Ishikawa (cell line): ENCODE measurements at regions not wholly inside any gene's neighbourhood (a gene's known extent, or its start where the extent isn't known, plus 50 kb on each side); places are given as distances from the start of the nearest gene placed in this dataset.

ENCODE experiments used
- CEBPB ChIP-seq: IDR thresholded peaks from 2 replicates; pipeline ENCODE4 v1.6.1; 2012
- CREB1 ChIP-seq: IDR thresholded peaks from 2 replicates; pipeline ENCODE4 v1.6.1; 2012; ENCODE audit warnings: low read depth
- EGR1 ChIP-seq: IDR thresholded peaks from 2 replicates; pipeline ENCODE4 v1.6.1; 2012
- EP300 ChIP-seq: IDR thresholded peaks from 2 replicates; pipeline ENCODE4 v1.6.1; 2012; ENCODE audit warnings: borderline replicate concordance
- FOXM1 ChIP-seq: IDR thresholded peaks from 2 replicates; pipeline ENCODE4 v1.6.1; 2012; ENCODE audit warnings: low read depth, borderline replicate concordance
- NFIC ChIP-seq: IDR thresholded peaks from 2 replicates; pipeline ENCODE4 v1.6.1; 2012
- RAD21 ChIP-seq: IDR thresholded peaks from 2 replicates; pipeline ENCODE4 v1.6.1; 2012; ENCODE audit warnings: low read depth
- TAF1 ChIP-seq: IDR thresholded peaks from 2 replicates; pipeline ENCODE4 v1.6.1; 2012; ENCODE audit warnings: low read depth, mild to moderate bottlenecking
- TCF12 ChIP-seq: IDR thresholded peaks from 2 replicates; pipeline ENCODE4 v1.6.1; 2012; ENCODE audit warnings: low read depth
- TEAD4 ChIP-seq: IDR thresholded peaks from 2 replicates; pipeline ENCODE4 v1.6.1; 2012
- USF1 ChIP-seq: IDR thresholded peaks from 2 replicates; pipeline ENCODE4 v1.6.1; 2012
- YY1 ChIP-seq: IDR thresholded peaks from 2 replicates; pipeline ENCODE4 v1.6.1; 2012; ENCODE audit warnings: low read depth
- ZBTB7A ChIP-seq: IDR thresholded peaks from 2 replicates; pipeline ENCODE4 v1.6.1; 2012; ENCODE audit warnings: low read depth
- TF ChIP-seq, protein P1 (sequence below): IDR thresholded peaks from 2 replicates; pipeline ENCODE4 v1.6.1; 2012; ENCODE audit warnings: low read depth, mild to moderate bottlenecking
- TF ChIP-seq, protein P2 (sequence below): IDR thresholded peaks from 2 replicates; pipeline ENCODE4 v1.6.1; 2012

- no peak for TF ChIP-seq FOXM1
- no peak for TF ChIP-seq EP300
- TF ChIP-seq CEBPB, result no peak
- no peak for TF ChIP-seq ZBTB7A
These were observed 1022.3 kb upstream of the WWC1 start for GRCh38 chr5:167269146-167269545.

- no peak for TF ChIP-seq YY1
- TF ChIP-seq, protein P1, sequence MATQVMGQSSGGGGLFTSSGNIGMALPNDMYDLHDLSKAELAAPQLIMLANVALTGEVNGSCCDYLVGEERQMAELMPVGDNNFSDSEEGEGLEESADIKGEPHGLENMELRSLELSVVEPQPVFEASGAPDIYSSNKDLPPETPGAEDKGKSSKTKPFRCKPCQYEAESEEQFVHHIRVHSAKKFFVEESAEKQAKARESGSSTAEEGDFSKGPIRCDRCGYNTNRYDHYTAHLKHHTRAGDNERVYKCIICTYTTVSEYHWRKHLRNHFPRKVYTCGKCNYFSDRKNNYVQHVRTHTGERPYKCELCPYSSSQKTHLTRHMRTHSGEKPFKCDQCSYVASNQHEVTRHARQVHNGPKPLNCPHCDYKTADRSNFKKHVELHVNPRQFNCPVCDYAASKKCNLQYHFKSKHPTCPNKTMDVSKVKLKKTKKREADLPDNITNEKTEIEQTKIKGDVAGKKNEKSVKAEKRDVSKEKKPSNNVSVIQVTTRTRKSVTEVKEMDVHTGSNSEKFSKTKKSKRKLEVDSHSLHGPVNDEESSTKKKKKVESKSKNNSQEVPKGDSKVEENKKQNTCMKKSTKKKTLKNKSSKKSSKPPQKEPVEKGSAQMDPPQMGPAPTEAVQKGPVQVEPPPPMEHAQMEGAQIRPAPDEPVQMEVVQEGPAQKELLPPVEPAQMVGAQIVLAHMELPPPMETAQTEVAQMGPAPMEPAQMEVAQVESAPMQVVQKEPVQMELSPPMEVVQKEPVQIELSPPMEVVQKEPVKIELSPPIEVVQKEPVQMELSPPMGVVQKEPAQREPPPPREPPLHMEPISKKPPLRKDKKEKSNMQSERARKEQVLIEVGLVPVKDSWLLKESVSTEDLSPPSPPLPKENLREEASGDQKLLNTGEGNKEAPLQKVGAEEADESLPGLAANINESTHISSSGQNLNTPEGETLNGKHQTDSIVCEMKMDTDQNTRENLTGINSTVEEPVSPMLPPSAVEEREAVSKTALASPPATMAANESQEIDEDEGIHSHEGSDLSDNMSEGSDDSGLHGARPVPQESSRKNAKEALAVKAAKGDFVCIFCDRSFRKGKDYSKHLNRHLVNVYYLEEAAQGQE, result no peak
- no peak for TF ChIP-seq CEBPB
- TF ChIP-seq TAF1, result no peak
- no peak for TF ChIP-seq TCF12
- no peak for TF ChIP-seq ZBTB7A
- TF ChIP-seq EP300, result no peak
These were observed 1020.4 kb upstream of the WWC1 start for GRCh38 chr5:167271081-167271480.

- TF ChIP-seq, protein P2, sequence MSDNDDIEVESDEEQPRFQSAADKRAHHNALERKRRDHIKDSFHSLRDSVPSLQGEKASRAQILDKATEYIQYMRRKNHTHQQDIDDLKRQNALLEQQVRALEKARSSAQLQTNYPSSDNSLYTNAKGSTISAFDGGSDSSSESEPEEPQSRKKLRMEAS, result no peak
- no peak for TF ChIP-seq RAD21
- TF ChIP-seq CREB1, result no peak
- TF ChIP-seq TAF1, result no peak
- TF ChIP-seq NFIC, result no peak
- no peak for TF ChIP-seq TEAD4
- TF ChIP-seq CEBPB, result no peak
- TF ChIP-seq, protein P1, result no peak
- no peak for TF ChIP-seq FOXM1
- no peak for TF ChIP-seq ZBTB7A
- TF ChIP-seq EGR1, result no peak
- no peak for TF ChIP-seq EP300
- no peak for TF ChIP-seq TCF12
- TF ChIP-seq YY1, result no peak
- TF ChIP-seq USF1, result no peak
These were observed 1019.9 kb upstream of the WWC1 start for GRCh38 chr5:167271511-167271910.

GRCh38 chr5:167280111-167280510 lies 1011.3 kb upstream of the WWC1 start:
- TF ChIP-seq, protein P1, result no peak
- TF ChIP-seq TCF12 (no peak), USF1 (no peak)

DNA sequence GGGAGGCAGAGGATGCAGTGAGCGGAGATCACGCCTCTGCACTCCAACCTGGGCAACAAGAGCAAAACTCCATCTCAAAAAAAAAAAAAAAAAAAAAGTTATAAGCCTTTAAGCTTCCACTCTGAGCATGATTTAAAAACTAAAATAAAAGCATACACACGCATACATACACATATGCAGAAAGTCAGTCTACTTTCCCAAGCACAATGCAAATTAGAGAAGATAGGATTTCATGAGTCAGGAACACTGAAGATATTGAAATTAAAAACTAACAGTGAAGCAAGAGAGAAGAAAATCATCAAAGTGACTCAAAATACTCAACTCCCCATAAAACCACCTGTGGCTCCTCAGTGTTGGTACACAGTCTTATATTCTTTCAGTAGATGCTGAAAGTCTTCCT lies 1009.5 kb upstream of the WWC1 start:
- no peak for TF ChIP-seq RAD21
- no peak for TF ChIP-seq ZBTB7A
- no peak for TF ChIP-seq FOXM1
- no peak for TF ChIP-seq CEBPB
- TF ChIP-seq, protein P1, result no peak
- no peak for TF ChIP-seq TCF12
- TF ChIP-seq EGR1, result no peak
- TF ChIP-seq YY1, result no peak
- TF ChIP-seq TEAD4, result no peak
- no peak for TF ChIP-seq USF1
- no peak for TF ChIP-seq TAF1
- TF ChIP-seq NFIC, result no peak
- TF ChIP-seq EP300, result no peak
- TF ChIP-seq CREB1, result no peak
- TF ChIP-seq, protein P2, result no peak
